GM23338 (cell line): ENCODE measurements at regions not wholly inside any gene's neighbourhood (a gene's known extent, or its start where the extent isn't known, plus 50 kb on each side); places are given as distances from the start of the nearest gene placed in this dataset.

Experiments
- ATAC-seq: fragments of 200-7000 bp; cut with Tn5 transposase; 3 replicates; pipeline ENCODE4 v1.9.1; 2020
- DNase-seq: peaks from one replicate; pipeline ENCODE4 v3.0.0-alpha.2; 2015; ENCODE audit warnings: low spot score
- H2AFZ ChIP-seq: fragments of 200-600 bp; sonication (generic); 2 replicates; pipeline ENCODE4 v1.8.0; 2016; ENCODE audit warnings: antibody characterized with exemption, mild to moderate bottlenecking, moderate library complexity
- H3F3A ChIP-seq: fragments of 200-600 bp; sonication (generic); replicated peaks from 2 replicates; pipeline ENCODE4 v1.8.0; 2017; ENCODE audit warnings: antibody characterized with exemption, mixed run types, low read depth
- H3K27ac ChIP-seq: fragments of 200-600 bp; sonication (generic); 2 replicates; pipeline ENCODE4 v1.6.1; 2016; ENCODE audit warnings: low read depth
- H3K27me3 ChIP-seq: fragments of 200-600 bp; sonication (generic); 2 replicates; pipeline ENCODE4 v1.8.0; 2016; ENCODE audit warnings: mild to moderate bottlenecking, mixed run types, moderate library complexity; ENCODE audit not compliant: insufficient read depth
- H3K36me3 ChIP-seq: fragments of 200-600 bp; sonication (generic); 2 replicates; pipeline ENCODE4 v1.8.0; 2016; ENCODE audit warnings: mild to moderate bottlenecking; ENCODE audit not compliant: insufficient read depth
- H3K4me1 ChIP-seq: fragments of 200-600 bp; sonication (generic); 2 replicates; pipeline ENCODE4 v1.8.0; 2016; ENCODE audit warnings: mild to moderate bottlenecking, moderate library complexity; ENCODE audit not compliant: insufficient read depth
- H3K4me2 ChIP-seq: fragments of 200-600 bp; sonication (generic); 2 replicates; pipeline ENCODE4 v1.7.1; 2017; ENCODE audit warnings: mixed run types
- H3K4me3 ChIP-seq: fragments of 200-600 bp; sonication (generic); 2 replicates; pipeline ENCODE4 v1.6.1; 2016; ENCODE audit warnings: mixed run types
- H3K79me2 ChIP-seq: fragments of 200-600 bp; sonication (generic); replicated peaks from 2 replicates; pipeline ENCODE4 v1.8.0; 2017; ENCODE audit warnings: mild to moderate bottlenecking; ENCODE audit not compliant: insufficient read depth
- H3K9me2 ChIP-seq: fragments of 200-600 bp; sonication (generic); 2 replicates; pipeline ENCODE4 v1.8.0; 2017; ENCODE audit not compliant: insufficient read depth
- H4K20me1 ChIP-seq: fragments of 200-600 bp; sonication (generic); replicated peaks from 2 replicates; pipeline ENCODE4 v1.8.0; 2017; ENCODE audit warnings: mild to moderate bottlenecking; ENCODE audit not compliant: insufficient read depth
- H3K27ac Mint-ChIP-seq: 2 replicates; pipeline ENCODE4 v1.8.0; 2020; ENCODE audit warnings: inconsistent platforms, mild to moderate bottlenecking, moderate library complexity, mixed read lengths
- H3K27me3 Mint-ChIP-seq: 3 replicates; pipeline ENCODE4 v1.8.0; 2022; ENCODE audit warnings: low read depth, mild to moderate bottlenecking, moderate library complexity, mixed read lengths, inconsistent platforms; ENCODE audit not compliant: insufficient read depth, poor library complexity
- H3K36me3 Mint-ChIP-seq: 3 replicates; pipeline ENCODE4 v1.8.0; 2021; ENCODE audit warnings: low read depth, mild to moderate bottlenecking, inconsistent platforms, moderate library complexity, mixed read lengths
- H3K4me1 Mint-ChIP-seq: 3 replicates; pipeline ENCODE4 v1.8.0; 2020; ENCODE audit warnings: mild to moderate bottlenecking, inconsistent platforms, mixed read lengths
- H3K4me3 Mint-ChIP-seq: 3 replicates; pipeline ENCODE4 v1.8.0; 2021; ENCODE audit warnings: moderate library complexity, mild to moderate bottlenecking, inconsistent platforms, mixed read lengths
- H3K9me3 Mint-ChIP-seq: 3 replicates; pipeline ENCODE4 v1.8.0; 2020; ENCODE audit warnings: moderate library complexity, mild to moderate bottlenecking, inconsistent platforms, mixed read lengths
- CREB1 ChIP-seq: fragments of 250-450 bp; sonication (Bioruptor Pico); IDR thresholded peaks from 2 replicates; pipeline ENCODE4 v1.5.0; 2020; ENCODE audit warnings: low read depth, mild to moderate bottlenecking, moderate library complexity
- CTCF ChIP-seq, 2 experiments: fragments of 200-600 bp in 1 of 2; sonication (generic) in 1 of 2; conservative IDR thresholded peaks; 2 replicates each; pipeline versions ENCODE4 v1.5.1 to v1.6.1; 2016 to 2017; ENCODE audit warnings: antibody characterized with exemption in 2 of 2, low read depth in 2 of 2, mild to moderate bottlenecking in 2 of 2, moderate library complexity in 1 of 2
- ETS1 ChIP-seq: IDR thresholded peaks from 2 replicates; pipeline ENCODE4 v1.6.1; 2016; ENCODE audit warnings: antibody characterized with exemption
- EZH2 ChIP-seq: fragments of 200-600 bp; sonication (generic); IDR thresholded peaks from one replicate; pipeline ENCODE4 v1.8.0; 2017; ENCODE audit warnings: antibody characterized with exemption, mild to moderate bottlenecking, low read depth; ENCODE audit not compliant: unreplicated experiment
- EZH2phosphoT487 ChIP-seq: fragments of 200-600 bp; sonication (generic); IDR thresholded peaks from one replicate; pipeline ENCODE4 v1.8.1; 2018; ENCODE audit warnings: antibody characterized with exemption; ENCODE audit not compliant: unreplicated experiment
- JUNB ChIP-seq: IDR thresholded peaks from one replicate; pipeline ENCODE4 v1.6.1; 2016; ENCODE audit warnings: antibody characterized with exemption; ENCODE audit not compliant: unreplicated experiment
- REST ChIP-seq: IDR thresholded peaks from one replicate; pipeline ENCODE4 v1.6.1; 2018; ENCODE audit warnings: antibody characterized with exemption; ENCODE audit not compliant: unreplicated experiment
- STAT1 ChIP-seq: IDR thresholded peaks from one replicate; pipeline ENCODE4 v1.6.1; 2016; ENCODE audit warnings: antibody characterized with exemption; ENCODE audit not compliant: unreplicated experiment
- ZNF114 ChIP-seq: fragments of 250-450 bp; sonication (Bioruptor Pico); IDR thresholded peaks from 2 replicates; pipeline ENCODE4 v1.5.0; 2020; ENCODE audit warnings: mild to moderate bottlenecking, moderate library complexity
- ZNF331 ChIP-seq: fragments of 250-450 bp; sonication (Bioruptor Pico); IDR thresholded peaks from 2 replicates; pipeline ENCODE4 v1.5.0; 2020; ENCODE audit warnings: low read depth, mild to moderate bottlenecking, moderate library complexity
- ZNF462 ChIP-seq: fragments of 250-450 bp; sonication (Bioruptor Pico); IDR thresholded peaks from 2 replicates; pipeline ENCODE4 v1.5.0; 2020; ENCODE audit warnings: mild to moderate bottlenecking, moderate library complexity

- TF ChIP-seq STAT1 = no peak
- no peak for TF ChIP-seq EZH2
- TF ChIP-seq CREB1 (CRISPR knock-in tag) = no peak
- no peak for TF ChIP-seq EZH2phosphoT487
- TF ChIP-seq JUNB = no peak
- no peak for TF ChIP-seq ZNF114 (CRISPR knock-in tag)
These were observed 93.4 kb upstream of the TMEM132E start (continued) for GRCh38 chr17:34485999-34486398.

- DNase-seq = no peak
- H3K79me2 ChIP-seq = no peaks in the 10 kb centered on the region
- H3K4me2 ChIP-seq = no peak overlapping the region
- H3K27me3 Mint-ChIP-seq = peaks cover 9% of the 10 kb centered on the region
- H2AFZ ChIP-seq = no peak overlapping the region
- peaks cover 3% of the 10 kb centered on the region; the same call in 1 of the 3 replicates for H3K4me1 Mint-ChIP-seq
- H3K36me3 ChIP-seq = no peaks in the 10 kb centered on the region; the same call in 1 of the 2 replicates
- ATAC-seq = no peak
- H3K27ac ChIP-seq = no peak overlapping the region
- no peaks in the 10 kb centered on the region for H3F3A ChIP-seq
- H3K27me3 ChIP-seq = peaks cover 13% of the 10 kb centered on the region; the same call in 1 of the 2 replicates
- H3K4me3 Mint-ChIP-seq = no peak overlapping the region
- H3K27ac Mint-ChIP-seq = no peak overlapping the region
- no peaks in the 10 kb centered on the region for H4K20me1 ChIP-seq
- no peaks in the 10 kb centered on the region for H3K36me3 Mint-ChIP-seq
- H3K4me3 ChIP-seq = no peak overlapping the region
- TF ChIP-seq ZNF114 (CRISPR knock-in tag) (no peak), EZH2 (no peak), JUNB (no peak), CTCF (conservative IDR thresholded peaks at IDR 0.05; ENCODE audit: low read depth in 2 of 2) (no peak), EZH2phosphoT487 (no peak), ZNF331 (no peak), REST (no peak), ETS1 (no peak), ZNF462 (no peak)
- no peaks in the 10 kb centered on the region for H3K9me3 Mint-ChIP-seq
- no peaks in the 10 kb centered on the region for H3K9me2 ChIP-seq
- no peaks in the 10 kb centered on the region for H3K4me1 ChIP-seq
These were observed 95.1 kb upstream of the TMEM132E start for GRCh38 chr17:34484193-34484733.
